ENCODE measurements at regions not wholly inside any gene's neighbourhood (a gene's known extent, or its start where the extent isn't known, plus 50 kb on each side); places are given as distances from the start of the nearest gene placed in this dataset.

- TF ChIP-seq POLR2A (IDR thresholded peaks at IDR 0.05) (no peak), CTCF (IDR thresholded peaks at IDR 0.05) (no peak)
Observed at GRCh38 chr16:65333283-65333682, 211.4 kb upstream of the CDH11 start.

Data from uterus (tissue), 2 donors.